NCI-H2107 treated with DMSO at 0.1 percent for 48 hours (cell line): ENCODE measurements at regions not wholly inside any gene's neighbourhood (a gene's known extent, or its start where the extent isn't known, plus 50 kb on each side); places are given as distances from the start of the nearest gene placed in this dataset.

ENCODE experiments used
- DNase-seq: peaks from one replicate; lab custom pipeline; 2025; ENCODE audit not compliant: unreplicated experiment; lab: John Stamatoyannopoulos, UW

DNA sequence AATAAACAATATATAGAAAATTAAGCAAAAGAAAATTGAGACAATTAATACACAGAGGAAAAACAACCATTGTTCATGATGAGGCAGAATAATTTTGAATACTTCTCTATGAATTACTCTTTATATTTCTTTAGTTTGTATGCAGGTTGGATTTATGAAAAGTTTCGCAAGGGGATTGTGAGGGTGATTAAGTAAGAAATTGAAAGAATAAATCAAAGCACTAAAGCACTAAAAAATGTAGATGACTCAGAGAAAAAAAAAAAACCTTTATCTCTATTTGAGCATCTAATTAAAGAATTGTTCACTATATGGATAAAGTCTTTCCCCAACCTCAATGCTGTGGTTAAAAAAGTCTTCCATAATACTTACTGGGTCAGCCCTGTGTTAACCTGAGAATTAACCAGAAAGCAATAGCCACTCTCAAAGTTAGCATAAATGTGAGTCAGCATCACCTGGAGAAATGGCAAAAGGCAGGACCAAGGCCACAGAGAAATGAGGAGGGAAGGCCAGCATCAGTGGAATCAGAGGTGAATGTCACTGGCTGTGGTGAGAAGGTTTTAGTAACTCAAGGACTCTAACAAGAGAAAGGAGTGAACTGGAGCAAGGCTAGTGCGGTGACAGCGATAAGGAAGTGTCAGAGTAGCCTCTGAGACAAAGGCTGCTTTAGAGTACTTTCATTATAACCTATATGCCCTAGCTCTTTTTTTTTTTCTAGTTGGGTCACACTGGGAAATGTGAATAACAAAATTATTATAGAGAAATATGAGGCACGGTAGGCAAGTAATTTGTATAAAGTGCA is 310.4 kb downstream of the KCNC2 start:
- no peak for DNase-seq

GRCh38 chr12:74900232-74900631 is 309.4 kb downstream of the KCNC2 start:
- DNase-seq = no peak

DNA sequence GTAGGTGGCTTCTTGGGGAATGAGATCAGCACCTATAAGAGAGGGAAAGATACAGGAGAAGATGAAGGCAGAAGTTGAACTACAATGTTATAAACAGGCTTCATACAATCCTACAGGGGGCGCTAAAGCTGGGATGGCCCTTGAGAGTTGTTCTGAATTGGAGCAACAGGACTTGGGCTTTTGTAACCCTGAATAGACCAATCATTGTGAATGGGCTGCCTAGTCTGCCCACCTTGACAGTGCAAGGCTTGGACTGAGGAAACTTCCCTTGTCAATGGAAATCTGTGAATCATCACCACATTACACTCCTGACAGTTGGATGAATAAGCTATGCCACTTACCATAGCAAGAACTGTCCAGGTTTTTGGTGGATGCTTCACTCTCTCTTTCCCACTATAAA is 306.1 kb downstream of the KCNC2 start:
- DNase-seq = no peak

DNA sequence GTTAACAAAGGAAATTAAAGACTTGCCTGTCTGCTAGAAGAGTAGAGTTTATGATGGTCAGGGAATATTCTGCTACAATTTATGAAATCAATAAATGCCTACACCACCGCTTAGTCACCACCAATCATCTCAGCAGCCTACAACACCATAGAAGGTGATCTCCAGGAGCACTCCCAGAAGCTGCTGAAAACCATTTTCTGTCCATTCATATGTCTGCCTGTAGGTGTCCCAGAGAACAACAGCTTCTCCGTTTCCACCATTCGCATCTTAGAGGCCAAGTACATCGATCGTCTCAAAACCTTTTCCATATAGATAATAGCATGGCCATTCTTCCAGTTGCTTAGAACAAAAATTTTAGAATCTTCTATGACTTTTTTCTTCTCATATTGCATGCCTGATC is 303.4 kb downstream of the KCNC2 start:
- no peak for DNase-seq

GRCh38 chr12:74910831-74911230 is 298.8 kb downstream of the KCNC2 start:
- DNase-seq = no peak

GRCh38 chr12:74914378-74914777 is 295.3 kb downstream of the KCNC2 start:
- no peak for DNase-seq

DNA sequence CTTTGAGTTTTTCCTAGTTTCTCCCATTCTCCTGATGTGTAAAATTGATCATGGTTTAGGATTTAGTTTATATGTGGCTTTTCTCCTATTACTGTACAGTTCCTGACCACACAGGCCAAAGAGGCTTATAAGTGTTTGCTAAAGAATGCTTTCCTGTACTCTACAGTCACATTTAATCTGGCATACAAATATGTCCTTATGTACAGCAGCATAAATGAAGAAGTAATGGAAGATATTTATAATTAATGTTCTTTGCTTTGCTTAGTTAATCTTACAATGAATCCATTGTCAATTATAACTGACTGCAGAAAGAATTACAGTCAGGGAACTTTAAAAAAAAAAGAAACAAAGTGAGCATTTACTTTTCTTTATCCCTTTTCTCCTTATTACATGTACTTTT is 293.9 kb downstream of the KCNC2 start:
- no peak for DNase-seq

DNA sequence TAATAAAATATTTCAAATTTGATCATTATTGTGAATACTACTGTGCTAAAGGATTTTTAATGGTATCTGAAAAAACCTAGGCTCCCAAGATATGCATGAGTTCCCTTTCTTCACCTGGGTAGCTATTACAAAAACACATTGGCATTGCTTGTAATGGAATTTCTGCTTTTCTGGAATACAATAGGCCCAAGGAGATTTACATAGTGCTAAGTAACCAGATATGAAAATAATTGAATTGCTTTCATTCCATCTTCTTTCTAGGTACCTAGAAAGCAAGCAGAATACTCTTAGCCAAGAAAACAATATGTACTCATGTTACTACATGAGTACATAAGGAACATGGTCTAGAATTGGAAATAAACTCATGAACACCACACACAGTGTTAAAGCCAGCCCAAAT is 291.9 kb downstream of the KCNC2 start:
- no peak for DNase-seq

DNA sequence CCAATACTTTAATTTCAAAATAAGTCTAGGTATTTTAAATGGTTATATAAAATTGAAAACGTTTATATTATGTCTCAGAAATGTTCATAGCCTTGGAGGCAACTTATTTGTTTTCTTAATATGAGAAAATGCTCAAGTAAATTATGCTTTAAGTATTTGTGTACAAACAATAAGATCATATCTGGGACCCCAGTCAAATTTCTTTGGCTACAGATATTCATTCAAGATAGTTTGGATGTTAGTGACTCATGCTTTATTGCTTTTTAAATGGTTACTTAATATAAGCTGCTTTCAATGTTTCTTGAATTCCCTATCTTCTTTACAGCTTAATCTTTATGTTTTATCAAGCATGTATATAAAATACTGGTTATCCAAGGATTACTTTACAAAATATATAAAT is 291.3 kb downstream of the KCNC2 start:
- DNase-seq = no peak

- DNase-seq = no peak
Observed at GRCh38 chr12:74922117-74922516, 287.5 kb downstream of the KCNC2 start.

DNA sequence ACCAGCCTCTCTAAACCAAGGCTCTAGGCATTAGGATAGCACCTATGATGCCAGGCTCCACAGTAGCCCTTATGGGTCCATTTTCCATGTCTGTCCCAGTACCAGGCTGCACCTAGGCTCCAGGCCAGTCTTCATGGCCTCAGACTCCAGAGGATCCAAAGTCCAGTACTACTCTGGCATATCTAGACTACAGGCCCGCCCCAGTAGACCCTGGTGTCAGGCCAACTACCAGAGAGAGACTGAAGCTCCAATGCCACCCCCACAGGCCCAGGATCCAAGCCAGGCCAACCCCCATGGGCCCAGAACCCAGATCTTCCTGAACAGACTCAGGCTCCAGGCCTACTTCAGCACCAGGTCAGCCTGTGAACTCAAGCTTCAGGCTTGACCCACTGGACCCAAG is 287.0 kb downstream of the KCNC2 start:
- DNase-seq = no peak

GRCh38 chr12:74941670-74942069 is 268.0 kb downstream of the KCNC2 start:
- no peak for DNase-seq

DNA sequence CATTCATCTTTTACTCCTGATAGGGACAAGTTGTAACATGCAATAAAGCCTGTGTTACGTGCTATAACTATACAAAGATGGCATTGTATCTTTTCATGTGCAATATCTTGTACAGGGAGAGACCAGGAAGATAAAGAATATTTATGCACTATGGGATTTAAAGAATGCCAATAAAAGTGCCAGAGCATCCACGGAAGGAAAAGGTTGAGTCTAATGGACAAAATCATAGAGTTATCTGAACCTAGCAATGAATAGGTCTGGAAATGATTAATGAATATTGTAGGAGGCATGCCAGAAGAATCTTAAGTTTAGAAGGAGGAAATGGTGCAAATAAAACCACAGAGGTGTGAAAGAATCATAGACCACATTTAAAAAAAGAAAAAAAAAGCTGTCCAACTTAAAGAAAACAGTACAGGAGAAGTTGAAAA is 263.9 kb downstream of the KCNC2 start:
- DNase-seq = no peak

- DNase-seq = no peak
Observed at GRCh38 chr12:74953697-74954096, 255.9 kb downstream of the KCNC2 start.

DNA sequence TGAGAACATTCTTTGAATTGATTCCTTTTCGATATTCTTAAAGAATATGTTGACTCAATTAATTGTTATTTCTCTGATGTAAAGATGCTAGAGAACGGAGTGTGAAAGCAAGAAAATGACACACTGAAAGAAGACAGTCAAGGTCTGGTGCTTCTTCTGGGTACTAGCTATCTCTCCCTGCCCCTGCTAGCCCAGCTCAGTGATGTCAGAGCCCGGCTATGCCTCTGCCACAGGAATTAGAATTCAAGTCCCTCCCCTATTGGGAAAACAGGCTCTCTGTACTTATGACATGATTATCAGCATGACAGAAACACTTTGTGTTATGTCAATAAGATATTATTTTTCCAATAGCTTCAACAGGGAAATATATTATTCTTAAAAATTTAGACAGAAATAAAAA is 252.4 kb downstream of the KCNC2 start:
- DNase-seq = no peak

GRCh38 chr12:74957634-74958033 is 252.0 kb downstream of the KCNC2 start:
- DNase-seq = no peak

DNA sequence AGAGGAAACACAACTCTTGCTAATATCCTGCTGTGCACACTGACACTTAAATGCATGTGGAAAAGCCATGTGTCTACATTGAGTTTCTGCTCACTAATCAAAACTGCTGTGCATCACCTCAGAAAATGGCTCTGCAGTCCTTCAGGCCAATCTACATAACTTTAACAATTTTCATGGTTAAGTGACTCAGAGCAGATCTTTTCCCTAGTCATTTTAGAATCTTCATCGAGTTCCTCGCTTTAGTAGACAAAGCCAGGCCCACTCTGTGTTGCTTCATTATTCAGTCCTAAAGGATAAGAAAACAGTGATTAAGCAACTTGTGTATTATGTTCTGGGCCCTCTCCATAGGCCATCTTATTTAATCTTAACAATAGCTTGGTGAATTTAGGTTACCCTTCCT is 250.0 kb downstream of the KCNC2 start:
- DNase-seq = no peak

- no peak for DNase-seq
Observed at GRCh38 chr12:74963304-74963703, 246.3 kb downstream of the KCNC2 start.

- DNase-seq = no peak
Observed at GRCh38 chr12:74963867-74964331, 245.7 kb downstream of the KCNC2 start.

DNA sequence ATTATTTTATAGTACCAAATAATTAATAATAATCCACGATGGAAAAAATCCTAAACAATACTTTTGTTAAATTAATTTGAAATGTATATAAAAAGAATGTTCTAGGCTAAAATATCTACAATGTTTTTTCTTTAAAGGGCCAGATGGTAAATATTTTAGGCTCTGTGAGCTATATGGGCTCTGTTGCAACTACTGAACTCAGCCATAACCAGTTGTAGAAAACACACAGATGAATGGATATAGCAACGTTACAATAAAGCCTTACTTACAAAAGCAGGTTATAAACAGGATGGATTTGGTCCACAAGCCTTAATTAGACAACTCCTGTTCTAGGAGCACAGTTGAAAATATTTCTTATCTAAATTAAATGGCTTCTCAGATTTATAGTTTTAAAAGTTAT is 245.2 kb downstream of the KCNC2 start:
- no peak for DNase-seq

DNA sequence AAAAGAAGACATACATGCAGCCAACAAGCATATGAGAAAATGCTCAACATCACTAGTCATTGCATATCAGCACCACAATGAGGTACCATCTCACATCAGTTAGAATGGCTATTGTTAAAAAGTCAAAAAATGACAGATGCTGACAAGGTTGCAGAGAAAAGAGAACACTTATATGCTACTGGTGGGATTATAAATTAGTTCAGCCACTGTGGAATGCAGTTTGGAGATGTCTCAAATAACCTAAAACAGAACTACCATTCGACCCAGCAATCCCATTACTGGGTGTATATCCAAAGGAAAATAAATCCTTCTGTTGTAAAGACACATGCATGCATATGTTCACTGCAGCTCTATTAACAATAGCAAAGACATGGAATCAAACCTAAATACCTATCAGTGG is 238.4 kb downstream of the KCNC2 start:
- no peak for DNase-seq

- DNase-seq = no peak
Observed at GRCh38 chr12:74977832-74978481, 231.7 kb downstream of the KCNC2 start.

GRCh38 chr12:74980510-74980909 is 229.1 kb downstream of the KCNC2 start:
- DNase-seq = no peak
